ENCODE measurements at regions not wholly inside any gene's neighbourhood (a gene's known extent, or its start where the extent isn't known, plus 50 kb on each side); places are given as distances from the start of the nearest gene placed in this dataset.

DNA sequence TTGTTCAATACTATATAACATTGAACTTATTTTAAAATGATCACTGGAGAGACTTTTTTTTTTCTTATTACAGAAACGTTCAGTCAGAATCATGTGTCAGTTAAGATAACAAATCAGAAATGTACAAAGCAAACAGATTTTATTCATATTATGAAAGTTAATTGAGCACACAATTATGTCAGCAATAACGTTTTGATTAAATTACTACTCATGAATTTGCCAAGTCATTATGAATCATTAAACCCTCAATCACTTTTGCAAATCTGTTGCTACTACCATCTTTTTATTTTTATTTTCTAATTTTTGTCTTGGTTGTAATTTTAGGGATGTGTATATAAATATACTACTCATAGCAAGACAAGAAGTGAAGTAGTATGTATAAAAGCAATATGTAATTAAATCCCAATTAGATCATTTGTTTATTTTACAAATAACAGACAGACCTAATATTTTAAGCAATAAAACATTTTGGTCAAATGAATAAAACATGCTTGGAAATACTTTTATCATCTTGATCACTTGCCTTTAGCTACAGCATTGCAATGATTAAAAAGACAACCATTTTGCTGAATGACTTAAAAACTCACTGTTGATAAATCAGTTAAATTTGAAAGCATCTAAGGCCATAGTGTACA lies 893.4 kb upstream of the MIR17HG start:
- POLR2A ChIA-PET: no interaction called here
- Mint-ChIP-seq H3K9me3 (no peaks in the 10 kb centered on the region), H3K27me3 (ENCODE audit: low read depth) (no peaks in the 10 kb centered on the region), H3K4me3 (no peak overlapping the region), H3K4me1 (no peaks in the 10 kb centered on the region), H3K27ac (no peak overlapping the region), H3K36me3 (no peaks in the 10 kb centered on the region)
- TF ChIP-seq NR2C2 (CRISPR knock-in tag; IDR thresholded peaks at IDR 0.05) (no peak), ZNF317 (CRISPR knock-in tag; IDR thresholded peaks at IDR 0.05; ENCODE audit: borderline replicate concordance, low read depth) (no peak), ELF4 (CRISPR knock-in tag; IDR thresholded peaks at IDR 0.05; ENCODE audit: low read depth) (no peak), MAX (CRISPR knock-in tag; IDR thresholded peaks at IDR 0.05) (no peak), ARID4B (CRISPR knock-in tag; IDR thresholded peaks at IDR 0.05; ENCODE audit: borderline replicate concordance) (no peak), E2F4 (CRISPR knock-in tag; IDR thresholded peaks at IDR 0.05; ENCODE audit: borderline replicate concordance, low read depth) (no peak), TCF7 (CRISPR knock-in tag; IDR thresholded peaks at IDR 0.05; ENCODE audit: low read depth) (no peak), RORB (CRISPR knock-in tag; IDR thresholded peaks at IDR 0.05) (no peak), GABPB1 (CRISPR knock-in tag; IDR thresholded peaks at IDR 0.05) (no peak), NFE2L1 (CRISPR knock-in tag; IDR thresholded peaks at IDR 0.05) (no peak), E2F5 (CRISPR knock-in tag; IDR thresholded peaks at IDR 0.05) (no peak), ZNF138 (CRISPR knock-in tag; conservative IDR thresholded peaks at IDR 0.05) (no peak), ATF2 (CRISPR knock-in tag; IDR thresholded peaks at IDR 0.05; ENCODE audit: borderline replicate concordance, low read depth) (no peak), SOX15 (CRISPR knock-in tag; IDR thresholded peaks at IDR 0.05) (no peak), ZNF423 (CRISPR knock-in tag; IDR thresholded peaks at IDR 0.05) (no peak), JAZF1 (CRISPR knock-in tag; IDR thresholded peaks at IDR 0.05) (no peak), CBFB (CRISPR knock-in tag; IDR thresholded peaks at IDR 0.05; ENCODE audit: low read depth) (no peak)
- TF ChIP-seq, protein P1, sequence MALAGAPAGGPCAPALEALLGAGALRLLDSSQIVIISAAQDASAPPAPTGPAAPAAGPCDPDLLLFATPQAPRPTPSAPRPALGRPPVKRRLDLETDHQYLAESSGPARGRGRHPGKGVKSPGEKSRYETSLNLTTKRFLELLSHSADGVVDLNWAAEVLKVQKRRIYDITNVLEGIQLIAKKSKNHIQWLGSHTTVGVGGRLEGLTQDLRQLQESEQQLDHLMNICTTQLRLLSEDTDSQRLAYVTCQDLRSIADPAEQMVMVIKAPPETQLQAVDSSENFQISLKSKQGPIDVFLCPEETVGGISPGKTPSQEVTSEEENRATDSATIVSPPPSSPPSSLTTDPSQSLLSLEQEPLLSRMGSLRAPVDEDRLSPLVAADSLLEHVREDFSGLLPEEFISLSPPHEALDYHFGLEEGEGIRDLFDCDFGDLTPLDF (CRISPR knock-in tag; IDR thresholded peaks at IDR 0.05): no peak
- TF ChIP-seq, protein P2, sequence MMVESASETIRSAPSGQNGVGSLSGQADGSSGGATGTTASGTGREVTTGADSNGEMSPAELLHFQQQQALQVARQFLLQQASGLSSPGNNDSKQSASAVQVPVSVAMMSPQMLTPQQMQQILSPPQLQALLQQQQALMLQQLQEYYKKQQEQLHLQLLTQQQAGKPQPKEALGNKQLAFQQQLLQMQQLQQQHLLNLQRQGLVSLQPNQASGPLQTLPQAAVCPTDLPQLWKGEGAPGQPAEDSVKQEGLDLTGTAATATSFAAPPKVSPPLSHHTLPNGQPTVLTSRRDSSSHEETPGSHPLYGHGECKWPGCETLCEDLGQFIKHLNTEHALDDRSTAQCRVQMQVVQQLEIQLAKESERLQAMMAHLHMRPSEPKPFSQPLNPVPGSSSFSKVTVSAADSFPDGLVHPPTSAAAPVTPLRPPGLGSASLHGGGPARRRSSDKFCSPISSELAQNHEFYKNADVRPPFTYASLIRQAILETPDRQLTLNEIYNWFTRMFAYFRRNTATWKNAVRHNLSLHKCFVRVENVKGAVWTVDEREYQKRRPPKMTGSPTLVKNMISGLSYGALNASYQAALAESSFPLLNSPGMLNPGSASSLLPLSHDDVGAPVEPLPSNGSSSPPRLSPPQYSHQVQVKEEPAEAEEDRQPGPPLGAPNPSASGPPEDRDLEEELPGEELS (CRISPR knock-in tag; IDR thresholded peaks at IDR 0.05): no peak
- DNase-seq (ENCODE audit: low spot score): no peak
- CTCF ChIA-PET: no interaction called here
- no peak for ATAC-seq
